ENCODE measurements at regions not wholly inside any gene's neighbourhood (a gene's known extent, or its start where the extent isn't known, plus 50 kb on each side); places are given as distances from the start of the nearest gene placed in this dataset.

- no peak for DNase-seq (ENCODE audit: low read depth in 2 of 2)
Measured at GRCh38 chr7:12469568-12469967, 65.9 kb upstream of the VWDE start.

GRCh38 chr7:12470930-12471329 lies 67.3 kb upstream of the VWDE start:
- Histone ChIP-seq H3K27me3 (ENCODE audit: control insufficient read depth, insufficient read depth, low read length) (no peaks in the 10 kb centered on the region), H2AFZ (ENCODE audit: low read length) (no peak overlapping the region), H3K36me3 (ENCODE audit: control insufficient read depth, insufficient read depth, low read length) (no peaks in the 10 kb centered on the region), H3K79me2 (ENCODE audit: control insufficient read depth, insufficient read depth, low read length) (no peaks in the 10 kb centered on the region), H3K9me3 (ENCODE audit: control insufficient read depth, insufficient read depth, low read depth, low read length) (no peaks in the 10 kb centered on the region), H3K9ac (ENCODE audit: insufficient read depth, low read length) (no peak overlapping the region), H3K27ac (ENCODE audit: insufficient read depth, low read length) (no peak overlapping the region), H4K20me1 (ENCODE audit: control insufficient read depth, extremely low read depth, insufficient read depth, low read length) (no peaks in the 10 kb centered on the region), H3K4me1 (ENCODE audit: control insufficient read depth, extremely low read depth, insufficient read depth, low read length) (no peaks in the 10 kb centered on the region), H3K4me3 (replicated peaks in 1 of 4; ENCODE audit: control extremely low read depth in 1 of 4, insufficient read depth in 1 of 4, low read depth in 3 of 4, low read length in 4 of 4) (no peak overlapping the region), H3K4me2 (ENCODE audit: extremely low read depth, insufficient read depth, low read length) (no peak overlapping the region)
- DNase-seq (ENCODE audit: low read depth in 2 of 2) = no peak
- no peak for TF ChIP-seq EZH2 (IDR thresholded peaks at IDR 0.05; ENCODE audit: low read length, missing control alignments)
- no peak for TF ChIP-seq CTCF (conservative IDR thresholded peaks at IDR 0.05 in 1 of 2, IDR thresholded peaks at IDR 0.05 in 1 of 2; ENCODE audit: low read depth in 1 of 2, low read length in 2 of 2)

More at GRCh38 chr7:12469568-12469967, 65.9 kb upstream of the VWDE start:
- no peaks in the 10 kb centered on the region for H3K36me3 ChIP-seq (ENCODE audit: control insufficient read depth, insufficient read depth, low read length)
- H3K27me3 ChIP-seq (ENCODE audit: control insufficient read depth, insufficient read depth, low read length) = no peaks in the 10 kb centered on the region
- no peak overlapping the region for H3K9ac ChIP-seq (ENCODE audit: insufficient read depth, low read length)
- no peak overlapping the region for H3K4me3 ChIP-seq (replicated peaks in 1 of 4; ENCODE audit: control extremely low read depth in 1 of 4, insufficient read depth in 1 of 4, low read depth in 3 of 4, low read length in 4 of 4)
- no peak overlapping the region for H2AFZ ChIP-seq (ENCODE audit: low read length)
- no peaks in the 10 kb centered on the region for H3K4me1 ChIP-seq (ENCODE audit: control insufficient read depth, extremely low read depth, insufficient read depth, low read length)
- H3K4me2 ChIP-seq (ENCODE audit: extremely low read depth, insufficient read depth, low read length) = no peak overlapping the region
- TF ChIP-seq EZH2 (IDR thresholded peaks at IDR 0.05; ENCODE audit: low read length, missing control alignments) (no peak), CTCF (conservative IDR thresholded peaks at IDR 0.05 in 1 of 2, IDR thresholded peaks at IDR 0.05 in 1 of 2; ENCODE audit: low read depth in 1 of 2, low read length in 2 of 2) (no peak)
- H3K9me3 ChIP-seq (ENCODE audit: control insufficient read depth, insufficient read depth, low read depth, low read length) = no peaks in the 10 kb centered on the region
- no peak overlapping the region for H3K27ac ChIP-seq (ENCODE audit: insufficient read depth, low read length)
- H4K20me1 ChIP-seq (ENCODE audit: control insufficient read depth, extremely low read depth, insufficient read depth, low read length) = no peaks in the 10 kb centered on the region
- no peaks in the 10 kb centered on the region for H3K79me2 ChIP-seq (ENCODE audit: control insufficient read depth, insufficient read depth, low read length)

DNA sequence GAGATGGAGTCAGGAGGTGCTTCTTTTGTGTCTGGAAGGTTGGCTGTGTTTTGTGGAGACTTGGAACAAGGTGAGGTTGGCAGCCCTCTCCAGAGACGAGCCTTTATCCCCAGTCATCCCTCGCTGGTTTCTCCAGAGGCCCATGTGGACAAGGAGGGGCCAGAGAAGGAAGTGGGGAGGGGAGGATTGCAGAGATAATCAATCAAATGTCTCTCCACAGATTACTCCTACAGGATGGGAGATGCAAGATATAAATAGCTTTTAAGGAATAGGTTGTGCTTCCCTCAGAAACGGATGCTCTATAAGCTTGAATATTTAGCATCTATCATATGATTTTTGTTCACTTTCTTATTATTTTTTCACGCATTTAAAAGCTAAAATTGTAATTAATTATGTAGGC lies 70.4 kb upstream of the VWDE start:
- H3K4me3 ChIP-seq (replicated peaks in 1 of 4; ENCODE audit: control extremely low read depth in 1 of 4, insufficient read depth in 1 of 4, low read depth in 3 of 4, low read length in 4 of 4) = no peak overlapping the region
- H3K9ac ChIP-seq (ENCODE audit: insufficient read depth, low read length) = no peak overlapping the region
- no peaks in the 10 kb centered on the region for H4K20me1 ChIP-seq (ENCODE audit: control insufficient read depth, extremely low read depth, insufficient read depth, low read length)
- H3K27me3 ChIP-seq (ENCODE audit: control insufficient read depth, insufficient read depth, low read length) = no peaks in the 10 kb centered on the region
- H3K9me3 ChIP-seq (ENCODE audit: control insufficient read depth, insufficient read depth, low read depth, low read length) = no peaks in the 10 kb centered on the region
- peak in 1 of 2 donors; percentile 16 for DNase-seq (ENCODE audit: low read depth in 2 of 2)
- H3K4me1 ChIP-seq (ENCODE audit: control insufficient read depth, extremely low read depth, insufficient read depth, low read length) = no peaks in the 10 kb centered on the region
- H3K79me2 ChIP-seq (ENCODE audit: control insufficient read depth, insufficient read depth, low read length) = no peaks in the 10 kb centered on the region
- TF ChIP-seq EZH2 (IDR thresholded peaks at IDR 0.05; ENCODE audit: low read length, missing control alignments) (no peak), CTCF (conservative IDR thresholded peaks at IDR 0.05 in 1 of 2, IDR thresholded peaks at IDR 0.05 in 1 of 2; ENCODE audit: low read depth in 1 of 2, low read length in 2 of 2) (no peak)
- no peak overlapping the region for H2AFZ ChIP-seq (ENCODE audit: low read length)
- H3K36me3 ChIP-seq (ENCODE audit: control insufficient read depth, insufficient read depth, low read length) = no peaks in the 10 kb centered on the region
- no peak overlapping the region for H3K27ac ChIP-seq (ENCODE audit: insufficient read depth, low read length)
- H3K4me2 ChIP-seq (ENCODE audit: extremely low read depth, insufficient read depth, low read length) = no peak overlapping the region

All from fibroblast of lung (primary cell).